ENCODE measurements at regions not wholly inside any gene's neighbourhood (a gene's known extent, or its start where the extent isn't known, plus 50 kb on each side); places are given as distances from the start of the nearest gene placed in this dataset.

- TF ChIP-seq REST (IDR thresholded peaks at IDR 0.05) (no peak), FOXA2 (IDR thresholded peaks at IDR 0.05) (no peak)
Measured at GRCh38 chr11:111166598-111166997, 78.9 kb upstream of the POU2AF2 start (continued).

DNA sequence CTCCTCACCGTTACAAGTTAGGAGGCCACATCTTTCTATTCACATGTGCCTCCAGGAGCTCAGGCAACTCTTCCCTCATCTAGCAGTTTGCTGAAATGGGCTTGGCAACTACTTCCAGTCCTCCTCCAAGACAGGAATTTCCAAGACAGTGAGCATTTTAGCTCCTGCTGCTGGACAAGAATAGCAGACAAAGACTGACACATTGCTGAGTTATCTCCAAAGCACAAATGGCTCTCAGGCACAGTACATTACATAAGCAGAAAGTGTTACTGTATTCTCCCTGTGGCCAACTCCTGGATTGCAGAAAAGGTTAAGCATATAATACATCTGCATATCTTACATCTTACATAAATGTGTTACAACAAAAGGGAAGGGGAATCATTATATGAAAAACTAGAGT is 83.2 kb upstream of the POU2AF2 start:
- 76% methylated on average over 1 of the region's 1 CpG for WGBS

GRCh38 chr11:111157571-111157970 is 88.0 kb upstream of the POU2AF2 start:
- no peaks in the 10 kb centered on the region for H3K4me1 ChIP-seq (ENCODE audit: control insufficient read depth in 4 of 4, insufficient read depth in 4 of 4, low read length in 3 of 4)
- WGBS: 86% methylated on average over 11 of the region's 11 CpGs
- DNase-seq (ENCODE audit: low spot score): no peak
- no peak overlapping the region for H3K27ac ChIP-seq (ENCODE audit: low read depth in 1 of 2, low read length in 2 of 2)
- H3K27me3 ChIP-seq (ENCODE audit: control insufficient read depth in 4 of 4, insufficient read depth in 4 of 4, low read length in 3 of 4): peaks cover 0 to 3% (median 0%) of the 10 kb centered on the region in 4 donors
- no peaks in the 10 kb centered on the region for H3K9me3 ChIP-seq (ENCODE audit: control insufficient read depth in 4 of 4, low read length in 3 of 4)
- H3K9ac ChIP-seq (ENCODE audit: low read depth in 1 of 2, low read length in 2 of 2): no peak overlapping the region
- H3K36me3 ChIP-seq (ENCODE audit: control insufficient read depth in 4 of 4, insufficient read depth in 3 of 4, low read depth in 1 of 4, low read length in 3 of 4): no peaks in the 10 kb centered on the region
- no peak overlapping the region for H3K4me3 ChIP-seq (ENCODE audit: low read depth in 1 of 3, low read length in 3 of 3)
- TF ChIP-seq GABPA (IDR thresholded peaks at IDR 0.05 in 1 of 2, conservative IDR thresholded peaks at IDR 0.05 in 1 of 2) (no peak), FOXA1 (IDR thresholded peaks at IDR 0.05) (no peak), HNF4G (IDR thresholded peaks at IDR 0.05) (no peak), HNF4A (conservative IDR thresholded peaks at IDR 0.05) (no peak), YY1 (IDR thresholded peaks at IDR 0.05) (no peak)

More for the DNA sequence above, 83.2 kb upstream of the POU2AF2 start:
- H3K9ac ChIP-seq (ENCODE audit: low read depth in 1 of 2, low read length in 2 of 2): no peak overlapping the region
- no peak overlapping the region for H3K4me3 ChIP-seq (ENCODE audit: low read depth in 1 of 3, low read length in 3 of 3)
- TF ChIP-seq HNF4G (IDR thresholded peaks at IDR 0.05): no peak
- no peak for TF ChIP-seq YY1 (IDR thresholded peaks at IDR 0.05)
- no peak for TF ChIP-seq SP1 (IDR thresholded peaks at IDR 0.05)
- no peak for TF ChIP-seq FOXA1 (IDR thresholded peaks at IDR 0.05)
- no peak for TF ChIP-seq RXRA (IDR thresholded peaks at IDR 0.05)
- TF ChIP-seq MAX (IDR thresholded peaks at IDR 0.05): no peak
- no peak for DNase-seq (ENCODE audit: low spot score)
- H3K27ac ChIP-seq (ENCODE audit: low read depth in 1 of 2, low read length in 2 of 2): no peak overlapping the region
- H3K27me3 ChIP-seq (ENCODE audit: control insufficient read depth in 4 of 4, insufficient read depth in 4 of 4, low read length in 3 of 4): no peaks in the 10 kb centered on the region
- H3K4me1 ChIP-seq (ENCODE audit: control insufficient read depth in 4 of 4, insufficient read depth in 4 of 4, low read length in 3 of 4): no peaks in the 10 kb centered on the region
- peaks cover 0 to 3% (median 0%) of the 10 kb centered on the region in 4 donors for H3K9me3 ChIP-seq (ENCODE audit: control insufficient read depth in 4 of 4, low read length in 3 of 4)
- no peaks in the 10 kb centered on the region for H3K36me3 ChIP-seq (ENCODE audit: control insufficient read depth in 4 of 4, insufficient read depth in 3 of 4, low read depth in 1 of 4, low read length in 3 of 4)

- H3K27me3 ChIP-seq (ENCODE audit: control insufficient read depth in 4 of 4, insufficient read depth in 4 of 4, low read length in 3 of 4): peaks cover 0 to 3% (median 0%) of the 10 kb centered on the region in 4 donors
- no peak overlapping the region for H3K9ac ChIP-seq (ENCODE audit: low read depth in 1 of 2, low read length in 2 of 2)
- TF ChIP-seq RXRA (IDR thresholded peaks at IDR 0.05): no peak
- no peak for TF ChIP-seq NR2F2 (IDR thresholded peaks at IDR 0.05)
- TF ChIP-seq CTCF (IDR thresholded peaks at IDR 0.05; ENCODE audit: low read depth, low read length, missing input control): no peak
- TF ChIP-seq GABPA (IDR thresholded peaks at IDR 0.05 in 1 of 2, conservative IDR thresholded peaks at IDR 0.05 in 1 of 2): no peak
- TF ChIP-seq HNF4G (IDR thresholded peaks at IDR 0.05): no peak
- no peak for TF ChIP-seq SP1 (IDR thresholded peaks at IDR 0.05)
- H3K36me3 ChIP-seq (ENCODE audit: control insufficient read depth in 4 of 4, insufficient read depth in 3 of 4, low read depth in 1 of 4, low read length in 3 of 4): no peaks in the 10 kb centered on the region
- no peak overlapping the region for H3K4me3 ChIP-seq (ENCODE audit: low read depth in 1 of 3, low read length in 3 of 3)
- no peaks in the 10 kb centered on the region for H3K4me1 ChIP-seq (ENCODE audit: control insufficient read depth in 4 of 4, insufficient read depth in 4 of 4, low read length in 3 of 4)
- H3K27ac ChIP-seq (ENCODE audit: low read depth in 1 of 2, low read length in 2 of 2): no peak overlapping the region
- no peak for DNase-seq (ENCODE audit: low spot score)
- H3K9me3 ChIP-seq (ENCODE audit: control insufficient read depth in 4 of 4, low read length in 3 of 4): no peaks in the 10 kb centered on the region
- WGBS: 74% methylated on average over 2 of the region's 2 CpGs
Measured at GRCh38 chr11:111155021-111155420, 90.5 kb upstream of the POU2AF2 start.
